Activated T-helper 1 cell treated with anti-CD3 and anti-CD28 coated beads, Interleukin-12 subunit alpha, Interleukin-12 subunit beta, Interleukin-2, Interleukin-4 antibody, amounts not matched to agents 30 ng/mL and 10 ng/mL and 1 ng/mL, durations not matched to agents 14 hours and 24 hours and 36 hours (primary cell): ENCODE measurements at regions not wholly inside any gene's neighbourhood (a gene's known extent, or its start where the extent isn't known, plus 50 kb on each side); places are given as distances from the start of the nearest gene placed in this dataset.
"Not testable (repeated sequence)": the region's sequence is repeated elsewhere in the genome, so short reads cannot be mapped to it uniquely, and the experiment has no call there.

ENCODE experiments used
- DNase-seq: peaks from one replicate; pipeline ENCODE4 v3.0.0; 2021; ENCODE audit warnings: low spot score
- H3K27ac Mint-ChIP-seq: one replicate; pipeline ENCODE4 v1.8.0; 2021; ENCODE audit warnings: mild to moderate bottlenecking, mixed read lengths
- H3K27me3 Mint-ChIP-seq: one replicate; pipeline ENCODE4 v1.8.0; 2022; ENCODE audit warnings: mild to moderate bottlenecking, moderate library complexity, mixed read lengths; ENCODE audit not compliant: insufficient read depth
- H3K36me3 Mint-ChIP-seq: one replicate; pipeline ENCODE4 v1.8.0; 2021; ENCODE audit warnings: low read depth, mixed read lengths
- H3K4me1 Mint-ChIP-seq: one replicate; pipeline ENCODE4 v1.8.0; 2021; ENCODE audit warnings: low read depth, mixed read lengths
- H3K4me3 Mint-ChIP-seq: one replicate; pipeline ENCODE4 v1.8.0; 2021; ENCODE audit warnings: mild to moderate bottlenecking, moderate library complexity, mixed read lengths
- H3K9me3 Mint-ChIP-seq: one replicate; pipeline ENCODE4 v1.8.0; 2021; ENCODE audit warnings: mixed read lengths
- intact Hi-C: fragments of 100-400 bp; cut with micrococcal nuclease; formaldehyde crosslinking; loops from one replicate; pipeline ENCODE4 v1.15.1; 2024

- DNase-seq = no peak
- Mint-ChIP-seq H3K27ac (no peak overlapping the region), H3K4me3 (no peak overlapping the region), H3K9me3 (no peaks in the 10 kb centered on the region), H3K27me3 (peaks cover 3% of the 10 kb centered on the region), H3K4me1 (peaks cover 8% of the 10 kb centered on the region), H3K36me3 (no peaks in the 10 kb centered on the region)
- intact Hi-C loops = no loop called here
These were observed 145.6 kb upstream of the NPY start for GRCh38 chr7:24138343-24138742.

GRCh38 chr7:24140001-24140400 lies 144.0 kb upstream of the NPY start:
- Mint-ChIP-seq H3K9me3 (no peaks in the 10 kb centered on the region), H3K27me3 (peaks cover 3% of the 10 kb centered on the region), H3K36me3 (no peaks in the 10 kb centered on the region), H3K4me1 (no peaks in the 10 kb centered on the region), H3K4me3 (no peak overlapping the region), H3K27ac (no peak overlapping the region)
- DNase-seq = no peak
- intact Hi-C loops = no loop called here

GRCh38 chr7:24141874-24142509 lies 142.0 kb upstream of the NPY start:
- intact Hi-C loops = no loop called here
- no peak for DNase-seq
- Mint-ChIP-seq H3K36me3 (no peaks in the 10 kb centered on the region), H3K4me3 (no peak overlapping the region), H3K27me3 (peaks cover 3% of the 10 kb centered on the region), H3K4me1 (no peaks in the 10 kb centered on the region), H3K9me3 (no peaks in the 10 kb centered on the region), H3K27ac (no peak overlapping the region)

- Mint-ChIP-seq H3K36me3 (no peaks in the 10 kb centered on the region), H3K4me1 (no peaks in the 10 kb centered on the region), H3K4me3 (no peak overlapping the region), H3K27ac (no peak overlapping the region), H3K9me3 (no peaks in the 10 kb centered on the region), H3K27me3 (no peaks in the 10 kb centered on the region)
- intact Hi-C loops = no loop called here
- DNase-seq = no peak
These were observed 140.4 kb upstream of the NPY start for GRCh38 chr7:24143547-24143946.

- intact Hi-C loops = no loop called here
- no peaks in the 10 kb centered on the region for H3K36me3 Mint-ChIP-seq
- peaks cover 18% of the 10 kb centered on the region for H3K9me3 Mint-ChIP-seq
- H3K4me3 Mint-ChIP-seq = no peak overlapping the region
- no peak overlapping the region for H3K27ac Mint-ChIP-seq
- DNase-seq = no peak
- no peaks in the 10 kb centered on the region for H3K4me1 Mint-ChIP-seq
- no peaks in the 10 kb centered on the region for H3K27me3 Mint-ChIP-seq
These were observed 132.0 kb upstream of the NPY start for GRCh38 chr7:24151944-24152343.

GRCh38 chr7:24152356-24152755 lies 131.6 kb upstream of the NPY start:
- Mint-ChIP-seq H3K9me3 (peaks cover 18% of the 10 kb centered on the region), H3K4me1 (no peaks in the 10 kb centered on the region), H3K4me3 (no peak overlapping the region), H3K27ac (no peak overlapping the region), H3K36me3 (no peaks in the 10 kb centered on the region), H3K27me3 (no peaks in the 10 kb centered on the region)
- intact Hi-C loops = no loop called here
- DNase-seq = no peak

- H3K36me3 Mint-ChIP-seq = no peaks in the 10 kb centered on the region
- H3K4me1 Mint-ChIP-seq = no peaks in the 10 kb centered on the region
- intact Hi-C loops = no loop called here
These were observed 131.0 kb upstream of the NPY start for GRCh38 chr7:24152877-24153472.

GRCh38 chr7:24157666-24158065 lies 126.3 kb upstream of the NPY start:
- intact Hi-C loops = no loop called here
- Mint-ChIP-seq H3K36me3 (no peaks in the 10 kb centered on the region), H3K27me3 (peaks cover 1% of the 10 kb centered on the region), H3K4me3 (no peak overlapping the region), H3K4me1 (no peaks in the 10 kb centered on the region), H3K27ac (no peak overlapping the region), H3K9me3 (no peaks in the 10 kb centered on the region)
- DNase-seq = no peak

More at GRCh38 chr7:24152877-24153472, 131.0 kb upstream of the NPY start:
- Mint-ChIP-seq H3K27me3 (no peaks in the 10 kb centered on the region), H3K9me3 (peaks cover 18% of the 10 kb centered on the region), H3K4me3 (no peak overlapping the region), H3K27ac (no peak overlapping the region)
- DNase-seq = no peak

- Mint-ChIP-seq H3K4me1 (no peaks in the 10 kb centered on the region), H3K27me3 (peaks cover 1% of the 10 kb centered on the region), H3K9me3 (no peaks in the 10 kb centered on the region), H3K27ac (no peak overlapping the region), H3K4me3 (no peak overlapping the region), H3K36me3 (no peaks in the 10 kb centered on the region)
- intact Hi-C loops = no loop called here
- no peak for DNase-seq
These were observed 125.0 kb upstream of the NPY start for GRCh38 chr7:24158975-24159374.

- Mint-ChIP-seq H3K4me1 (no peaks in the 10 kb centered on the region), H3K27me3 (peaks cover 1% of the 10 kb centered on the region), H3K36me3 (no peaks in the 10 kb centered on the region), H3K9me3 (peaks cover 4% of the 10 kb centered on the region), H3K27ac (no peak overlapping the region), H3K4me3 (no peak overlapping the region)
- DNase-seq = no peak
- intact Hi-C loops = no loop called here
These were observed 119.6 kb upstream of the NPY start for GRCh38 chr7:24164401-24164800.

GRCh38 chr7:24169077-24169624 lies 114.8 kb upstream of the NPY start:
- DNase-seq = no peak
- Mint-ChIP-seq H3K4me1 (no peaks in the 10 kb centered on the region), H3K27ac (no peak overlapping the region), H3K27me3 (no peaks in the 10 kb centered on the region), H3K36me3 (no peaks in the 10 kb centered on the region), H3K4me3 (no peak overlapping the region), H3K9me3 (peaks cover 3% of the 10 kb centered on the region)
- intact Hi-C loops = no loop called here

GRCh38 chr7:24171951-24172350 lies 112.0 kb upstream of the NPY start:
- DNase-seq, H3K4me3 Mint-ChIP-seq, H3K4me1 Mint-ChIP-seq, H3K36me3 Mint-ChIP-seq, H3K27me3 Mint-ChIP-seq, H3K27ac Mint-ChIP-seq, intact Hi-C loops, H3K9me3 Mint-ChIP-seq: not testable (repeated sequence)

- no peak overlapping the region for H3K4me3 Mint-ChIP-seq
- no peak overlapping the region for H3K27ac Mint-ChIP-seq
- intact Hi-C loops = no loop called here
- no peaks in the 10 kb centered on the region for H3K9me3 Mint-ChIP-seq
- no peak for DNase-seq
- H3K4me1 Mint-ChIP-seq = no peaks in the 10 kb centered on the region
- H3K27me3 Mint-ChIP-seq = no peaks in the 10 kb centered on the region
- H3K36me3 Mint-ChIP-seq = no peaks in the 10 kb centered on the region
These were observed 111.1 kb upstream of the NPY start for GRCh38 chr7:24172856-24173255.
